ENCODE measurements at regions not wholly inside any gene's neighbourhood (a gene's known extent, or its start where the extent isn't known, plus 50 kb on each side); places are given as distances from the start of the nearest gene placed in this dataset.

GRCh38 chr10:55852900-55853299, 508.2 kb downstream of the ZWINT start (continued):
- TF ChIP-seq GTF2F1 (IDR thresholded peaks at IDR 0.05; ENCODE audit: borderline replicate concordance, low read depth, low read length) (no peak), SIN3A (conservative IDR thresholded peaks at IDR 0.05 in 1 of 2, IDR thresholded peaks at IDR 0.05 in 1 of 2; ENCODE audit: low read depth in 1 of 2, low read length in 2 of 2) (no peak)

All from H1 (cell line).